Mammary epithelial cell (primary cell): ENCODE measurements at regions not wholly inside any gene's neighbourhood (a gene's known extent, or its start where the extent isn't known, plus 50 kb on each side); places are given as distances from the start of the nearest gene placed in this dataset.

Experiments
- CTCF ChIP-seq, 2 donors: IDR thresholded peaks in 1 of 2; conservative IDR thresholded peaks in 1 of 2; 2 replicates each; pipeline ENCODE4 v1.5.1; 2011 to 2012; ENCODE audit warnings: inconsistent platforms in 2 of 2, low read length in 2 of 2, mild to moderate bottlenecking in 2 of 2, control low read depth in 1 of 2, low read depth in 1 of 2; ENCODE audit not compliant: insufficient read depth in 1 of 2; ENCODE audit errors: extremely low read depth in 1 of 2
- EZH2 ChIP-seq: IDR thresholded peaks from 2 replicates; pipeline ENCODE4 v1.6.1; 2012; ENCODE audit warnings: low read length, inconsistent platforms, borderline replicate concordance

- TF ChIP-seq CTCF (conservative IDR thresholded peaks at IDR 0.05 in 1 of 2, IDR thresholded peaks at IDR 0.05 in 1 of 2; ENCODE audit: extremely low read depth in 1 of 2, insufficient read depth in 1 of 2, low read depth in 1 of 2, low read length in 2 of 2) (no peak), EZH2 (no peak)
Observed at GRCh38 chr18:61132031-61132430, 201.2 kb upstream of the CDH20 start.
